Stimulated activated CD8-positive, alpha-beta memory T cell treated with anti-CD3 and anti-CD28 coated beads, Interleukin-4, amount 100 ng/mL, for 4 hours (primary cell): ENCODE measurements at regions not wholly inside any gene's neighbourhood (a gene's known extent, or its start where the extent isn't known, plus 50 kb on each side); places are given as distances from the start of the nearest gene placed in this dataset.
"Not testable (repeated sequence)": the region's sequence is repeated elsewhere in the genome, so short reads cannot be mapped to it uniquely, and the experiment has no call there.

Experiments
- DNase-seq, 2 donors: peaks; one replicate each; pipeline ENCODE4 v3.0.0-alpha.2; 2020; ENCODE audit warnings: low read depth in 2 of 2, low spot score in 1 of 2

GRCh38 chr18:51573886-51574285 is 376.4 kb upstream of the MEX3C start:
- not testable (repeated sequence) for DNase-seq

GRCh38 chr18:51575171-51575570 is 377.7 kb upstream of the MEX3C start:
- DNase-seq = no peak

GRCh38 chr18:51578406-51578980 is 381.0 kb upstream of the MEX3C start:
- DNase-seq = no peak

- DNase-seq = no peak
Measured at GRCh38 chr18:51580580-51580979, 383.1 kb upstream of the MEX3C start.

GRCh38 chr18:51582551-51582950 is 385.1 kb upstream of the MEX3C start:
- DNase-seq = no peak

GRCh38 chr18:51588616-51589015 is 391.1 kb upstream of the MEX3C start:
- DNase-seq = no peak

- no peak for DNase-seq
Measured at GRCh38 chr18:51593931-51594330, 396.4 kb upstream of the MEX3C start.

GRCh38 chr18:51603111-51603510 is 405.6 kb upstream of the MEX3C start:
- no peak for DNase-seq

GRCh38 chr18:51603551-51603950 is 406.1 kb upstream of the MEX3C start:
- no peak for DNase-seq

- no peak for DNase-seq
Measured at GRCh38 chr18:51610481-51610880, 413.0 kb upstream of the MEX3C start.

- no peak for DNase-seq
Measured at GRCh38 chr18:51611326-51611725, 413.8 kb upstream of the MEX3C start.

GRCh38 chr18:51614033-51614432 is 416.6 kb upstream of the MEX3C start:
- DNase-seq = no peak

GRCh38 chr18:51614967-51615571 is 417.6 kb upstream of the MEX3C start:
- no peak for DNase-seq

- no peak for DNase-seq
Measured at GRCh38 chr18:51617167-51617566, 419.7 kb upstream of the MEX3C start.

- no peak for DNase-seq
Measured at GRCh38 chr18:51617572-51618260, 420.2 kb upstream of the MEX3C start.

- DNase-seq = no peak
Measured at GRCh38 chr18:51619283-51619682, 421.8 kb upstream of the MEX3C start.

- DNase-seq = no peak
Measured at GRCh38 chr18:51621113-51621863, 423.8 kb upstream of the MEX3C start.

- no peak for DNase-seq
Measured at GRCh38 chr18:51621864-51622160, 424.3 kb upstream of the MEX3C start.

- no peak for DNase-seq
Measured at GRCh38 chr18:51622702-51623101, 425.2 kb upstream of the MEX3C start.

GRCh38 chr18:51623653-51624052 is 426.2 kb upstream of the MEX3C start:
- DNase-seq = no peak

GRCh38 chr18:51630706-51631105 is 433.2 kb upstream of the MEX3C start:
- no peak for DNase-seq

- DNase-seq = no peak
Measured at GRCh38 chr18:51637881-51638280, 440.4 kb upstream of the MEX3C start.
